ENCODE measurements at regions not wholly inside any gene's neighbourhood (a gene's known extent, or its start where the extent isn't known, plus 50 kb on each side); places are given as distances from the start of the nearest gene placed in this dataset.

- Histone ChIP-seq H2AFZ (no peak overlapping the region), H3K4me2 (no peak overlapping the region), H3K79me2 (replicated peaks; ENCODE audit: insufficient read depth) (no peaks in the 10 kb centered on the region), H3K4me3 (no peak overlapping the region), H3F3A (replicated peaks; ENCODE audit: low read depth) (no peaks in the 10 kb centered on the region), H3K36me3 (ENCODE audit: insufficient read depth) (peaks cover 8% of the 10 kb centered on the region; the same call in 1 of the 2 replicates), H3K27me3 (ENCODE audit: insufficient read depth) (no peaks in the 10 kb centered on the region), H3K27ac (ENCODE audit: low read depth) (no peak overlapping the region), H3K4me1 (ENCODE audit: insufficient read depth) (no peaks in the 10 kb centered on the region), H4K20me1 (replicated peaks; ENCODE audit: insufficient read depth) (no peaks in the 10 kb centered on the region), H3K9me2 (ENCODE audit: insufficient read depth) (no peaks in the 10 kb centered on the region)
- Mint-ChIP-seq H3K36me3 (ENCODE audit: low read depth) (peaks cover 15% of the 10 kb centered on the region; the same call in 2 of the 3 replicates), H3K4me3 (no peak overlapping the region), H3K27me3 (ENCODE audit: insufficient read depth, low read depth, poor library complexity) (no peaks in the 10 kb centered on the region), H3K27ac (no peak overlapping the region), H3K4me1 (no peaks in the 10 kb centered on the region), H3K9me3 (peaks cover 28% of the 10 kb centered on the region)
- no peak for ATAC-seq
- no peak for TF ChIP-seq JUNB (IDR thresholded peaks at IDR 0.05; ENCODE audit: unreplicated experiment)
- TF ChIP-seq STAT1 (IDR thresholded peaks at IDR 0.05; ENCODE audit: unreplicated experiment), result no peak
- TF ChIP-seq ETS1 (IDR thresholded peaks at IDR 0.05), result no peak
- TF ChIP-seq EZH2phosphoT487 (IDR thresholded peaks at IDR 0.05; ENCODE audit: unreplicated experiment), result no peak
- TF ChIP-seq CREB1 (CRISPR knock-in tag; IDR thresholded peaks at IDR 0.05; ENCODE audit: low read depth), result no peak
- no peak for TF ChIP-seq POLR2AphosphoS5 (IDR thresholded peaks at IDR 0.05; ENCODE audit: low read depth)
- TF ChIP-seq ZNF114 (CRISPR knock-in tag; IDR thresholded peaks at IDR 0.05), result no peak
- TF ChIP-seq EZH2 (IDR thresholded peaks at IDR 0.05; ENCODE audit: low read depth, unreplicated experiment), result no peak
- no peak for DNase-seq (ENCODE audit: low spot score)
Measured at GRCh38 chr3:82382831-82383230, 621.4 kb upstream of the GBE1 start.

GRCh38 chr3:82378392-82378791 lies 616.9 kb upstream of the GBE1 start:
- Histone ChIP-seq H3K36me3 (ENCODE audit: insufficient read depth) (peaks cover 24% of the 10 kb centered on the region), H3K9me2 (ENCODE audit: insufficient read depth) (no peaks in the 10 kb centered on the region), H4K20me1 (replicated peaks; ENCODE audit: insufficient read depth) (no peaks in the 10 kb centered on the region), H3F3A (replicated peaks; ENCODE audit: low read depth) (no peaks in the 10 kb centered on the region), H2AFZ (no peak overlapping the region), H3K4me1 (ENCODE audit: insufficient read depth) (no peaks in the 10 kb centered on the region), H3K79me2 (replicated peaks; ENCODE audit: insufficient read depth) (no peaks in the 10 kb centered on the region), H3K27ac (ENCODE audit: low read depth) (no peak overlapping the region), H3K27me3 (ENCODE audit: insufficient read depth) (no peaks in the 10 kb centered on the region), H3K4me3 (no peak overlapping the region), H3K4me2 (no peak overlapping the region)
- no peaks in the 10 kb centered on the region for H3K4me1 Mint-ChIP-seq
- no peak overlapping the region for H3K27ac Mint-ChIP-seq
- TF ChIP-seq ZNF114 (CRISPR knock-in tag; IDR thresholded peaks at IDR 0.05), result no peak
- TF ChIP-seq REST (IDR thresholded peaks at IDR 0.05; ENCODE audit: unreplicated experiment), result no peak
- H3K4me3 Mint-ChIP-seq, result no peak overlapping the region
- no peak for DNase-seq (ENCODE audit: low spot score)
- H3K36me3 Mint-ChIP-seq (ENCODE audit: low read depth), result peaks cover 58% of the 10 kb centered on the region
- peaks cover 6% of the 10 kb centered on the region for H3K27me3 Mint-ChIP-seq (ENCODE audit: insufficient read depth, low read depth, poor library complexity)
- no peak for ATAC-seq
- peaks cover 72% of the 10 kb centered on the region for H3K9me3 Mint-ChIP-seq
